ENCODE measurements at regions not wholly inside any gene's neighbourhood (a gene's known extent, or its start where the extent isn't known, plus 50 kb on each side); places are given as distances from the start of the nearest gene placed in this dataset.

DNA sequence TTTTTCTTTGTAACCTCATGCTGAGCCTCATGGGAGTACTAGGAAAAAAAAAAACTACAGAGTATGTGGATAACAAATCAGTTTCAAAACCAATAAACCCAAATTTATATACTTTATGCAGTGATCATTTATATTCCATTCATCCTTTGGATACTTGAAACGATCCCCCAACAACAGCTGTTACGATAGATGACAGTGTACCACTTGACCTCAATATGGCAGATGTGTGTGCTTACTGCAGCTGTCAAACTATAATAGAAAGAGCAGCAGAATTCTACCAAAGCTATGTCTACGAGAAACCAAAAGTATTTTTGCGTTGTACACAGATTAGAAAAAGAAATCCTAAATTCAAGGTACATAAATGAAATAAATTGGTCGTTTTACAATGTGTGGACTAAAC, 337.8 kb downstream of the PDGFC start:
- TF ChIP-seq, protein P1, sequence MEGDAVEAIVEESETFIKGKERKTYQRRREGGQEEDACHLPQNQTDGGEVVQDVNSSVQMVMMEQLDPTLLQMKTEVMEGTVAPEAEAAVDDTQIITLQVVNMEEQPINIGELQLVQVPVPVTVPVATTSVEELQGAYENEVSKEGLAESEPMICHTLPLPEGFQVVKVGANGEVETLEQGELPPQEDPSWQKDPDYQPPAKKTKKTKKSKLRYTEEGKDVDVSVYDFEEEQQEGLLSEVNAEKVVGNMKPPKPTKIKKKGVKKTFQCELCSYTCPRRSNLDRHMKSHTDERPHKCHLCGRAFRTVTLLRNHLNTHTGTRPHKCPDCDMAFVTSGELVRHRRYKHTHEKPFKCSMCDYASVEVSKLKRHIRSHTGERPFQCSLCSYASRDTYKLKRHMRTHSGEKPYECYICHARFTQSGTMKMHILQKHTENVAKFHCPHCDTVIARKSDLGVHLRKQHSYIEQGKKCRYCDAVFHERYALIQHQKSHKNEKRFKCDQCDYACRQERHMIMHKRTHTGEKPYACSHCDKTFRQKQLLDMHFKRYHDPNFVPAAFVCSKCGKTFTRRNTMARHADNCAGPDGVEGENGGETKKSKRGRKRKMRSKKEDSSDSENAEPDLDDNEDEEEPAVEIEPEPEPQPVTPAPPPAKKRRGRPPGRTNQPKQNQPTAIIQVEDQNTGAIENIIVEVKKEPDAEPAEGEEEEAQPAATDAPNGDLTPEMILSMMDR (conservative IDR thresholded peaks at IDR 0.05; ENCODE audit: low read length): no peak
- no peak for TF ChIP-seq EZH2phosphoT487 (IDR thresholded peaks at IDR 0.05; ENCODE audit: borderline replicate concordance, low read depth, low read length)

Data from OCI-LY7 (cell line).